Immature natural killer cell (primary cell): ENCODE measurements at regions not wholly inside any gene's neighbourhood (a gene's known extent, or its start where the extent isn't known, plus 50 kb on each side); places are given as distances from the start of the nearest gene placed in this dataset.
"Not testable (repeated sequence)": the region's sequence is repeated elsewhere in the genome, so short reads cannot be mapped to it uniquely, and the experiment has no call there.

Experiments
- DNase-seq, 3 donors: peaks; one replicate each; pipeline ENCODE4 v3.0.0; 2022; ENCODE audit warnings: mixed read lengths in 1 of 3
- H3K27ac Mint-ChIP-seq, 6 donors: one replicate each; pipeline ENCODE4 v1.8.0; 2020; ENCODE audit warnings: mixed read lengths in 6 of 6, mild to moderate bottlenecking in 5 of 6, inconsistent platforms in 4 of 6, moderate library complexity in 3 of 6
- H3K27me3 Mint-ChIP-seq, 3 donors: one replicate each; pipeline ENCODE4 v1.8.0; 2020 to 2021; ENCODE audit warnings: low read depth in 3 of 3, mild to moderate bottlenecking in 3 of 3, mixed read lengths in 3 of 3, moderate library complexity in 3 of 3, inconsistent platforms in 1 of 3
- H3K36me3 Mint-ChIP-seq, 3 donors: one replicate each; pipeline ENCODE4 v1.8.0; 2020; ENCODE audit warnings: mixed read lengths in 3 of 3, inconsistent platforms in 2 of 3, mild to moderate bottlenecking in 2 of 3
- H3K4me1 Mint-ChIP-seq, 2 donors: one replicate each; pipeline ENCODE4 v1.8.0; 2020; ENCODE audit warnings: inconsistent platforms in 2 of 2, mild to moderate bottlenecking in 2 of 2, mixed read lengths in 2 of 2, moderate library complexity in 1 of 2
- H3K4me3 Mint-ChIP-seq, 5 donors: one replicate each; pipeline ENCODE4 v1.8.0; 2020; ENCODE audit warnings: mild to moderate bottlenecking in 5 of 5, mixed read lengths in 5 of 5, inconsistent platforms in 3 of 5, moderate library complexity in 3 of 5
- H3K9me3 Mint-ChIP-seq, 6 donors: one replicate each; pipeline ENCODE4 v1.8.0; 2020; ENCODE audit warnings: mild to moderate bottlenecking in 6 of 6, mixed read lengths in 6 of 6, inconsistent platforms in 4 of 6, moderate library complexity in 3 of 6

DNA sequence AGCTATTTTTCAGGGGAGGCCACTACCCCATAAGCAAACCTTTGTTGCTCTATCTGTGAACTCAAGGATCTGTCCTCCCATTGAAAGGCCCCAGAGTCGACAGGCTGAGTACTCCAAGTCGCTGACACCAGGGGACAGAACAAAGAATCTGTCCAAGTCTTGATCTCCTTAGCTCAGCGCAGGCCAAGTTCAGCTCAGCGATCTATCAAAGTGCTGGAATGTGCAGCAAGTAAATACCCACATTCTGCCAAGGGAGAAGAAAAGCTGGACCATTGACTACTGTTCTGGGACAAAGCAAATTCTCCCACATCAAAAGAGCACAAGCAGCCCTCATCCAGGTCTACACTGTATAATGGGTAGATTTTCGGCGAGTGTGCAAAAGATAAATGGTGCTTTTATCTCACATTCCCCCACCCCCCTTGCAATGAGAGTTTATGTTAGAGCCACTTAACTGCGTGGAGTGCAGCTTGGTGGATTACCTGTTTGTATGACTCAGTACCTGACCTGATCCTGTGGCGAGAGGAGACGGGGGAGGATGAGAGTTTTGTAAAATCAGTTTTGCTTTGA lies 391.7 kb upstream of the SGCG start:
- H3K36me3 Mint-ChIP-seq = no peaks in the 10 kb centered on the region
- peaks cover 0 to 5% (median 2%) of the 10 kb centered on the region in 6 donors for H3K9me3 Mint-ChIP-seq
- H3K4me1 Mint-ChIP-seq = no peaks in the 10 kb centered on the region
- H3K27me3 Mint-ChIP-seq = no peaks in the 10 kb centered on the region
- no peak overlapping the region for H3K4me3 Mint-ChIP-seq
- no peak for DNase-seq
- H3K27ac Mint-ChIP-seq = no peak overlapping the region

DNA sequence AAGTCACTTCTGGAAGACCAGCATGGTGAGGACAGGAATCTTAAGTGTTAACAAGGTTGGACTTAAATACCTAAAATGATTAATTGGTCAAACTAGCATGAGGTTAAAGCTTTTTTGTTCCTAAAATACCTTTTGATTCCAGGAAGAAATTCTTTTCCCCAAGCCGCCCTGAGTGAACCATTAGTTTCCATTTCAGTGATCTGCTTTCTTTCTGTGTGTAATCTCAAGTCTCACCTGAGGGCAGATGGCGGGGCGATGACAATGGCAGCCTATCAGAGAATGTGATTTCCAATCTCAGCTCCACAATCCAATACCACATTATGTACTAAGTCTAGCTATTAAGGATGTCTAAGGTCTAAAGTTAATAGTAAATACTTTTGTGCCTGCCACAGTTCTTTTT lies 390.9 kb upstream of the SGCG start:
- H3K36me3 Mint-ChIP-seq = no peaks in the 10 kb centered on the region
- peaks cover 0 to 5% (median 2%) of the 10 kb centered on the region in 6 donors for H3K9me3 Mint-ChIP-seq
- no peak for DNase-seq
- peaks cover 0 to 2% (median 0%) of the 10 kb centered on the region in 3 donors for H3K27me3 Mint-ChIP-seq
- H3K4me3 Mint-ChIP-seq = no peak overlapping the region
- no peaks in the 10 kb centered on the region for H3K4me1 Mint-ChIP-seq
- H3K27ac Mint-ChIP-seq = no peak overlapping the region

DNA sequence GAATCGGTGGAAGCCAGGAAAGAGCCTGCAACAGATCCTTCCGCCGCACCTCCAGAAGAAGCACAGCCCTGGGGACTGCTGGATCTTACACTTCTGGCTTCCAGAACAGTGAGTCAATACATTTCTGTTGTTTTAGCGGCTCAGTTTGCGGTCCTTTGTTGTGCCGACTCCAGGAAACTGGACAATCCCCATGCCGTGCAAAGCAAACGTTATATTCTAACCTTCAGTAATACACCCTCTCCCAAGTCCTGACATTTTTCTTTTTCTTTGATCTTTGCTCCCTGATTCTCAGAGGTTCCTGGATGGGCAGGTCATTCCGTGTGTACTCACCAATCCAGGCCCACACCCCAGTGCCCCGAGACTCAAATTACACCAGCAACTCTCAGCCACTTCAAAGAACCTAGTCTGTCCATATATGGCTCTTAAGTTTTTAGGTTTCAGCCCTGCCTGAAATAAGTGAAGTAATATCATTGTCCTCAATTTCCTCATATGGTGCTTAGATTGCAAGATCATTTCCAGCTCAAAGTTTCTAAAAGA lies 387.1 kb upstream of the SGCG start:
- Mint-ChIP-seq H3K9me3 (peaks cover 0 to 4% (median 0%) of the 10 kb centered on the region in 6 donors), H3K4me3 (no peak overlapping the region), H3K27me3 (peaks cover 0 to 2% (median 0%) of the 10 kb centered on the region in 3 donors), H3K27ac (no peak overlapping the region), H3K4me1 (no peaks in the 10 kb centered on the region), H3K36me3 (no peaks in the 10 kb centered on the region)
- DNase-seq = no peak

DNA sequence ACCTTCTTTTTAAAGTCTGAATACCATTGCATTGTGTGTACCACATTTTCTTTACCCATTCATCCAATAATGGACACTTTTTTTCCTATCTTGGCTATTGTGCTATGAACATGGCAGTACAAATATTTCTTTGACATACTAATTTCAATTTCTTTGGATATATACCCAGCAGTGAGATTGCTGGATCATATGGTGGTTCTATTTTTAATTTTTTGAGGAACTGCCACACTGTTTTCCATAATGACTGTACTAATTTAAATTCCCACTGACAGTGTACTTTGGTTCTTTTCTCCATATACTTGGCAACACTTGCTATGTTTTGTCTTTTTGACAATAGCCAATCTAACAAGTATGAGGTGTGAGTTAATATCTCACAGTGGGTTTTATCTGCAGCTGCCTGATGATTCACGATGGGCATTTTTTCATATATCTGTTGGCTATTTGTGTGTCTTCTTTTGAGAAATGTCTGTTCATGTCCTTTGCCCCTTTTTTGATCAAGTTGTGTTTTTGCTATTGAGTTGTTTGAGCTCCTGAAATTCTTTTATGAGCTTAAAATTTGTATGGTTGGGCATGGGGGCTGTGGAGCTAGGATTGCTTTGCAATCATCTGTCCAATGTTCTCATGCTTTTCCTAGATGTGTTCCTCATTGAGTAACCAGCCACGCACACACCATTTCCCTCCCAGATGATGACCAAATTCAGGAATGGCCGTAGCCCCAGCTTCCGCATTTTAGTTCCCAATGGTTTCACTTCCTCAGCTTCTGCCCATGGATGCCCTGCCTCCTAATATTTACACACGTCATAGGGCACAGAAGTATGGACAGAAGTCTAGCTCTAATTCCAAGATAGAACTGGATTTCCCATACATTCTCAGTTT lies 380.0 kb upstream of the SGCG start:
- Mint-ChIP-seq H3K27ac (no peak overlapping the region), H3K9me3 (peaks cover 0 to 3% (median 0%) of the 10 kb centered on the region in 6 donors), H3K36me3 (no peaks in the 10 kb centered on the region), H3K4me3 (no peak overlapping the region), H3K4me1 (no peaks in the 10 kb centered on the region), H3K27me3 (no peaks in the 10 kb centered on the region)
- no peak for DNase-seq

DNA sequence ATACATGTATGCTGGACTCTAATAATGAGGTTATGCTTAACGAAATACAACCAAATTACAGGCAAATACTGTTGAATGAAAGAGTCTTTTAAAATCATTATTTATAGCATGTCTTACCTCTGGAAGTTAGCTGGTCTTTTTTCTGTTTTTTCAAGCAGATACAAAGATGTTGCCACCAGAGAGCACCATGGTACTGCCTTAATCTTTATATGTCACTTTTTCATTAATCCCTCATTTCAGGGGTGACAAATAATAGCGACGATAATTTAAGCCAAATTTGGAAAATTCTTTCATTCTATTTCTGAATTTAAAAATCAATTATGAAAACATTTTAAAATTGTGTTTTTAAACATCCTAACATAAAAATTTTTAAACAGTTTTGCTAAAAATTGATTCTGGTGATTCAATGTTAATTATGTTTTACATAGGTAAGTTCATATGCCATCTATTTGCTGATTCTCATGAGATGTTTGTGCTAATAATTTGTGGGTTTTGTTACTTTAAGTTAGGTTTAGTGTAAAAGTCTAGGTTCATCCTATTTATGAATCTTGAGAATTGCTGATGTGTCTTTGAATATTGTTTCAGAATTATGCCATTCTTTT lies 379.3 kb upstream of the SGCG start:
- no peak for DNase-seq
- no peak overlapping the region for H3K27ac Mint-ChIP-seq
- H3K9me3 Mint-ChIP-seq = peaks cover 0 to 5% (median 0%) of the 10 kb centered on the region in 6 donors
- no peaks in the 10 kb centered on the region for H3K36me3 Mint-ChIP-seq
- H3K4me3 Mint-ChIP-seq = no peak overlapping the region
- no peaks in the 10 kb centered on the region for H3K4me1 Mint-ChIP-seq
- peaks cover 0 to 2% (median 0%) of the 10 kb centered on the region in 3 donors for H3K27me3 Mint-ChIP-seq

DNA sequence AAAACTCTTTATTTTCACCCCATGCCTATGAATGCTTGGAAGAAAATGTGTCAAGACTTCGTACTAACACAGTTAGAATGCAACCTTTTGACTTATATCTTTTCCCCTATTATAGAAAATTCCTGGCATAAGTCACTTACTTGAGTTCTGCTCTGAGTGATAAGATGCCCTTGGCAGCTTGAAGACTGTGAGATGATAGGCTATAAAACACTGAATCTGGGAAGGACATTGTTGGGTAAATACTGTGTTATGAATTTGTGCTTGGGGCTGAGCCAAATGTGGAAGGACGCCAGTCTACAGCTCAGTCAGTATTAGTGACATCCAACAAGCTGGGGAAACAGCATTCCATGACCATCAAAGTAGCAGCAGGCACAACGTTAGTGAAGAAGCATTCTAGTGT lies 368.0 kb upstream of the SGCG start:
- Mint-ChIP-seq H3K27ac (no peak overlapping the region), H3K27me3 (peaks cover 0 to 4% (median 0%) of the 10 kb centered on the region in 3 donors), H3K36me3 (no peaks in the 10 kb centered on the region), H3K9me3 (peaks cover 0 to 12% (median 0%) of the 10 kb centered on the region in 6 donors), H3K4me1 (no peaks in the 10 kb centered on the region), H3K4me3 (no peak overlapping the region)
- no peak for DNase-seq

DNA sequence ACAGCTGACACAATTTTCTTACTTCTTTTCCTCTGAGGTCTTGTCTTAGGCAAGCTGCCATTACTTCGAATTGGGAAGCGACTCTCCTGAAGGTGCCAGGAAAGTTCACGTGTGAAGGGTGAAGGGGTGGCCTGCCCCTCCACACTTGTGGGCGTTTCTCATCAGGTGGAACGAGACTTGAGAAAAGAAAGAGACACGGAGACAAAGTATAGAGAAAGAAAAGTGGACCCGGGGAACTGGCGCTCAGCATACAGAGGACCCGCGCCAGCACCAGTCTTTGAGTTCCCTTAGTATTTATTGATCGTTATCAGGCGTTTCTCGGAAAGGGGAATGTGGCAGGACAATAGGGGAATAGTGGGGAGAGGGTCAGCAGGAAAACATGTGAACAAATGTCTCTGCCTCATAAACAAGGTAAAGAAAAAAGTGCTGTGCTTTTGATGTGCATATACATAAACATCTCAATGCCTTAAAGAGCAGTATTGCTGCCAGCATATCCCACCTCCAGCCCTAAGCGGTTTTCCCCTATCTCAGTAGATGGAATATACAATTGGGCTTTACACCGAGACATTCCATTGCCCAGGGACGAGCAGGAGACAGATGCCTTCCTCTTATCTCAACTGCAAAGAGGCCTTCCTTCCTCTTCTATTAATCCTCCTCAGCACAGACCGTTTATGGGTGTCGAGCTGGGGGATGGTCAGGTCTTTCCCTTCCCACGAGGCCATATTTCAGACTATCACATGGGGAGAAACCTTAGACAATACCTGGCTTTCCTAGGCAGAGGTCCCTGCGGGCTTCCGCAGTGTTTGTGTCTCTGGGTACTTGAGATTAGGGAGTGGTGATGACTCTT lies 367.0 kb upstream of the SGCG start:
- H3K27ac Mint-ChIP-seq, H3K27me3 Mint-ChIP-seq, H3K36me3 Mint-ChIP-seq, H3K4me1 Mint-ChIP-seq, DNase-seq, H3K4me3 Mint-ChIP-seq: not testable (repeated sequence)
- H3K9me3 Mint-ChIP-seq = peaks cover 0 to 12% (median 0%) of the 10 kb centered on the region in 6 donors

DNA sequence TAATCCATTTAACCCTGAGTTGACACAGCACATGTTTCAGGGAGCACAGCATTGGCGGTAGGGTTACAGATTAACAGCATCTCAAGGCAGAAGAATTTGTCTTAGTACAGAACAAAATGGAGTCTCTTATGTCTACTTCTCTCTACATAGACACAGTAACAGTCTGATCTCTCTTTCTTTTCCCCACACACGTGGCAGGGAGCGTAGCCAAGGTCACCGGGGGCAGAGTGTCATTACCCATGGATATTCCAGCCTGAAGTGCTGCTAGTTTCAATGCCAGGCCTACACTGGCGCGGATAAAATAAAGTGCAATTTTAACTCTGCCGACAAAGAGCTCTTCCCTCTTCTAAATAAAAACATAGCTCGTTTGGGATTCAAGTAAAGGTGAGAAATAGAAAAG lies 366.3 kb upstream of the SGCG start:
- not testable (repeated sequence) for H3K27ac Mint-ChIP-seq, H3K27me3 Mint-ChIP-seq, DNase-seq, H3K36me3 Mint-ChIP-seq, H3K4me3 Mint-ChIP-seq, H3K4me1 Mint-ChIP-seq
- H3K9me3 Mint-ChIP-seq = peaks cover 0 to 12% (median 1%) of the 10 kb centered on the region in 6 donors

DNA sequence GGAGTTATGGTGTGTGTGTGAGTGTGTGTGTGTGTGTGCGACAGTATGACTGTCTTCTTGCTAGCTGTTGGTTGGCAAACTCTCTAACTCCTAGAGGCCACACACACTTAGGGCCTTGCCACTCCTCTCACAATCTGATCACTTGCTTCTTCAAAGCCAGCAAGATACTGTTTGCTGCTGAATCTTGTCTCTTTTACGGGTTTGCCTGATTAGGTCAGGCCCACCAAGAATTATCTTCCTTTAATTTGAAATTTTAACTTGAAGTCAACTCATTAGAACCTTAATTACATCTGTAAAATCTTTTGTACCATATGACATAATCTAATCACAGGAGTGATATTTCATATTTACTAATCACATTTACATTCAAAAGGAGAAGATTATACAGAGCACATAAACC lies 359.2 kb upstream of the SGCG start:
- Mint-ChIP-seq H3K36me3 (no peaks in the 10 kb centered on the region), H3K27me3 (no peaks in the 10 kb centered on the region), H3K4me1 (no peaks in the 10 kb centered on the region), H3K9me3 (peaks cover 0 to 3% (median 1%) of the 10 kb centered on the region in 6 donors), H3K4me3 (no peak overlapping the region), H3K27ac (no peak overlapping the region)
- no peak for DNase-seq

DNA sequence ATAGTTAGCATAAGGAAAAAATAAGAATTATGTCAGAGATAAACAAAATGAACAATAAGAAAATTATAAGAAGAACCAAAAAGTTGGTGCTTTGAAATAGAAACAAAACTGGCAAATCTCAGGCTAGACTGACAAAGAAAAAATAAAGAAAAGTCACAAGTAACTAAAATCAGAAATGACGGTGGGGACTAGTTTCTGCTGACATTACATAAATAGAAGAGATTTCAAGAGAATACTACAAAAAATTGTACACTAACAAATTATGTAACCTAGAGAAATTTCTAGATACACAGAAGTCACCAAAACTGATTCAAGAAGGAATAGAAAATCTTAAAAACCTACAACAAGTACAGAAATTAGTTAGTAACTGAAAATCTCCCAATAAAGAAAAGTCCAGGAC lies 355.6 kb upstream of the SGCG start:
- H3K4me3 Mint-ChIP-seq = no peak overlapping the region
- H3K36me3 Mint-ChIP-seq = no peaks in the 10 kb centered on the region
- no peak overlapping the region for H3K27ac Mint-ChIP-seq
- H3K9me3 Mint-ChIP-seq = peaks cover 0 to 3% (median 2%) of the 10 kb centered on the region in 6 donors
- no peak for DNase-seq
- H3K27me3 Mint-ChIP-seq = no peaks in the 10 kb centered on the region
- no peaks in the 10 kb centered on the region for H3K4me1 Mint-ChIP-seq

DNA sequence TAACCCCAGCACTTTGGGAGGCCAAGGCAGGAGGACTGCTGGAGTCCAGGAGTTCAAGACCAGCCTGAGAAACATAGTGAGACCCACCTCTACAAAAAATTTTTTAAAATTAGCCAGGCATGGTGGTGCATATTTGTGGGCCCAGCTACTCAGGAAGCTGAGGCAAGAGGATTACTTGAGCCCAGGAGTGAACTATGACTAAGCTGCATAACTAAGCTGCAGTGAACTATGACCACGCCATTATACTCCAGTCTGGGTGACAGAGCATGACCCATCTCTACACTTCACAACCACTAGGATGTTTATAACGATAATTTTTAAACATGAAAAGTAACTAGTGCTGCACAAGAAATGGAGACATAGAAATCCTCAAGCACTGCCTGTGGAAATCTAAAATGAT lies 352.7 kb upstream of the SGCG start:
- Mint-ChIP-seq H3K36me3 (no peaks in the 10 kb centered on the region), H3K9me3 (peaks cover 0 to 3% (median 0%) of the 10 kb centered on the region in 6 donors), H3K27ac (no peak overlapping the region), H3K4me3 (no peak overlapping the region), H3K27me3 (no peaks in the 10 kb centered on the region), H3K4me1 (no peaks in the 10 kb centered on the region)
- DNase-seq = no peak

DNA sequence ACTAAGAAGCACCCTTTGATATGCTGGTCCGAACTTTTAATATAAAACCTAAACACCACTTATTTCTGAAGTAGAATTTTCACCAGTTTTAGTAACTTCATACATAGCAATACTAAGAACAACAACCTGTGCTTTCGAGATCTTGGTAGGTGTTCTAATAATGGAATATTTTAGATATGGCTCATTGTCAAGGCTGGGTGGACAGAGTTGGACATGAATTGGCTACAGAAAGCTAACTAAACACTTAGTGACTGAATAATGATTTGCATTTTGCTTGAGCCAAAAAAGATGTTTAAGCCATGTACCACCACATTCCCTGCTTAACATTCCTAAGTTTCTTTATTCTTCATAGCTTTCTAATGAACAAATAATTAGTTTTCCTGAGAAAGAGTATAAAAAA lies 344.3 kb upstream of the SGCG start:
- no peaks in the 10 kb centered on the region for H3K4me1 Mint-ChIP-seq
- H3K27me3 Mint-ChIP-seq = peaks cover 0 to 7% (median 0%) of the 10 kb centered on the region in 3 donors
- peaks cover 0 to 9% (median 3%) of the 10 kb centered on the region in 6 donors for H3K9me3 Mint-ChIP-seq
- no peak overlapping the region for H3K27ac Mint-ChIP-seq
- no peak for DNase-seq
- no peak overlapping the region for H3K4me3 Mint-ChIP-seq
- no peaks in the 10 kb centered on the region for H3K36me3 Mint-ChIP-seq

DNA sequence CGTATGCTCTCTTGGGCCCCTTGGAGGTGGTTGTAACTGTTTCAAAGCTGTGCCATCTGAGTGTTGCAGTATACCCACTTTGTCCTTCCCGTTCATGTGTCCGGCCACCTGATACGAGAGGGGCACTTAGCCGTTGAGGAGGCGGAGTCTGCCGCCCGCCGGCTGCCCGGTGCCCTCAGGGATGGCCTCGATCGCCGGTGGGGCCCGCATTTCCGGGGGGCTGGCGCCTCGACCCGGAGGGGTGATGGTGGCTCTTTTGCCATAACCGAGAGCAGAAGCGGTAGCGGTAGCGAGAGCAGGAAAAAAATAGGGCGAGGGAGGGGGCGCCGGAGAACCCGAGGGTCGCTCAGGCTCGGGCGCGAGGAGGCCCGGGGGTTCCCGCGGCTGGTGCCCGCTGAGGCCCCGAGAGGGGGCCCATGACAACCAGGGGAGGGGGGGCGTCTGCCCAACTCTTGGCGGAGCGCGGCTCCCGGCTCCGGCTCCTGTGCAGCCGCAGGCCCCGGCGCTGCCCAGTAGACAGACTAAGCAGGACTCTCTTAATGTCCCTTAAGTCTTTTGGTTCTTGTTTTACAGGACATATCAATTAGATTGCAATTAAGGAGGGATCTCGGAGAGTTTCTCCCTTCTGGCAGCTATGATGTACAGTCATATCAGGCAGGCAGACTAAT lies 342.7 kb upstream of the SGCG start:
- Mint-ChIP-seq H3K4me3 (no peak overlapping the region), H3K27me3 (peaks cover 0 to 7% (median 0%) of the 10 kb centered on the region in 3 donors), H3K4me1 (no peaks in the 10 kb centered on the region), H3K27ac (no peak overlapping the region), H3K36me3 (no peaks in the 10 kb centered on the region), H3K9me3 (peaks cover 0 to 9% (median 3%) of the 10 kb centered on the region in 6 donors)
- DNase-seq = no peak
